HEK293 (cell line): ENCODE measurements at regions not wholly inside any gene's neighbourhood (a gene's known extent, or its start where the extent isn't known, plus 50 kb on each side); places are given as distances from the start of the nearest gene placed in this dataset.

Source experiments
- AEBP2 ChIP-seq: fragments of 450-650 bp; formaldehyde crosslinking; IDR thresholded peaks from 2 replicates; pipeline ENCODE4 v1.5.1; 2016; ENCODE audit warnings: missing biosample characterization, missing genetic modification characterization, borderline replicate concordance
- CTCF ChIP-seq: fragments of 450-650 bp; formaldehyde crosslinking; IDR thresholded peaks from 2 replicates; pipeline ENCODE4 v1.5.1; 2016; ENCODE audit warnings: missing biosample characterization, missing genetic modification characterization
- MEIS1 ChIP-seq: sonication (generic); formaldehyde crosslinking; IDR thresholded peaks from 2 replicates; pipeline ENCODE4 v1.8.1; 2022; ENCODE audit warnings: missing genetic modification reagents, mild to moderate bottlenecking, borderline replicate concordance
- MYNN ChIP-seq: fragments of 450-650 bp; formaldehyde crosslinking; IDR thresholded peaks from 2 replicates; pipeline ENCODE4 v1.5.1; 2016; ENCODE audit warnings: missing biosample characterization, missing genetic modification characterization, borderline replicate concordance
- TCF7L2 ChIP-seq: IDR thresholded peaks from 2 replicates; pipeline ENCODE4 v1.6.1; 2011; ENCODE audit warnings: low read depth, mild to moderate bottlenecking, inconsistent platforms, low read length, moderate library complexity, borderline replicate concordance
- ZNF121 ChIP-seq: fragments of 450-650 bp; formaldehyde crosslinking; IDR thresholded peaks from 2 replicates; pipeline ENCODE4 v1.5.1; 2016; ENCODE audit warnings: missing biosample characterization, missing genetic modification characterization
- ZNF133 ChIP-seq: fragments of 450-650 bp; formaldehyde crosslinking; IDR thresholded peaks from 2 replicates; pipeline ENCODE4 v1.5.1; 2016; ENCODE audit warnings: missing biosample characterization, missing genetic modification characterization
- ZNF335 ChIP-seq: fragments of 450-650 bp; formaldehyde crosslinking; conservative IDR thresholded peaks from 2 replicates; pipeline ENCODE4 v1.5.1; 2016; ENCODE audit warnings: missing biosample characterization, missing genetic modification characterization
- ZNF404 ChIP-seq: fragments of 450-650 bp; formaldehyde crosslinking; IDR thresholded peaks from 2 replicates; pipeline ENCODE4 v1.5.1; 2017; ENCODE audit warnings: missing biosample characterization, missing genetic modification characterization
- ZNF549 ChIP-seq: fragments of 450-650 bp; IDR thresholded peaks from 2 replicates; pipeline ENCODE4 v1.5.1; 2018; ENCODE audit warnings: missing biosample characterization, missing genetic modification characterization, mild to moderate bottlenecking, inconsistent platforms, moderate library complexity
- ZSCAN16 ChIP-seq: fragments of 450-650 bp; formaldehyde crosslinking; IDR thresholded peaks from 2 replicates; pipeline ENCODE4 v1.5.1; 2016; ENCODE audit warnings: missing biosample characterization, missing genetic modification characterization

GRCh38 chr7:42432644-42433043 lies 195.6 kb upstream of the GLI3 start:
- TF ChIP-seq CTCF (tag by site-specific recombination) (no peak), ZNF549 (no peak), ZSCAN16 (no peak), ZNF404 (no peak), TCF7L2 (no peak; the same call in 1 of the 2 replicates), ZNF133 (no peak), MEIS1 (CRISPR knock-in tag) (no peak), AEBP2 (tag by site-specific recombination) (no peak), ZNF121 (tag by site-specific recombination) (no peak), MYNN (tag by site-specific recombination) (no peak), ZNF335 (no peak)
